Osteoblast (primary cell): ENCODE measurements at regions not wholly inside any gene's neighbourhood (a gene's known extent, or its start where the extent isn't known, plus 50 kb on each side); places are given as distances from the start of the nearest gene placed in this dataset.

Source experiments
- DNase-seq: peaks from one replicate; pipeline ENCODE4 v3.0.0; 2011; ENCODE audit warnings: low spot score, mixed read lengths; ENCODE audit not compliant: insufficient read length; ENCODE audit errors: missing footprints
- H2AFZ ChIP-seq: 2 replicates; pipeline ENCODE4 v1.6.0; 2011; ENCODE audit warnings: mild to moderate bottlenecking, low read length
- H3K27ac ChIP-seq: 2 replicates; pipeline ENCODE4 v1.5.1; 2011; ENCODE audit warnings: mild to moderate bottlenecking, low read depth, low read length, moderate library complexity
- H3K27me3 ChIP-seq: 2 replicates; pipeline ENCODE4 v1.6.0; 2012; ENCODE audit warnings: mild to moderate bottlenecking, control low read depth, inconsistent platforms, low read length, moderate library complexity; ENCODE audit not compliant: insufficient read depth
- H3K36me3 ChIP-seq: 2 replicates; pipeline ENCODE4 v1.5.1; 2011; ENCODE audit warnings: mild to moderate bottlenecking, low read length, control low read depth, moderate library complexity; ENCODE audit not compliant: insufficient read depth
- H3K4me1 ChIP-seq: 2 replicates; pipeline ENCODE4 v1.5.1; 2011; ENCODE audit warnings: mild to moderate bottlenecking, low read length, control low read depth, moderate library complexity; ENCODE audit not compliant: insufficient read depth
- H3K4me2 ChIP-seq: 2 replicates; pipeline ENCODE4 v1.6.0; 2011; ENCODE audit warnings: mild to moderate bottlenecking, low read length; ENCODE audit not compliant: insufficient read depth
- H3K4me3 ChIP-seq: fragments of 200-600 bp; sonication (generic); 3 replicates; pipeline ENCODE4 v1.5.1; 2012; ENCODE audit warnings: mild to moderate bottlenecking, low read length, inconsistent platforms; ENCODE audit not compliant: insufficient read depth
- H3K79me2 ChIP-seq: 2 replicates; pipeline ENCODE4 v1.6.0; 2012; ENCODE audit warnings: mild to moderate bottlenecking, low read length, control low read depth, inconsistent platforms; ENCODE audit not compliant: insufficient read depth
- H3K9me3 ChIP-seq: 2 replicates; pipeline ENCODE4 v1.5.1; 2011; ENCODE audit warnings: low read depth, low read length, control low read depth
- H4K20me1 ChIP-seq: 2 replicates; pipeline ENCODE4 v1.6.0; 2012; ENCODE audit warnings: mild to moderate bottlenecking, low read length, control low read depth; ENCODE audit not compliant: insufficient read depth
- TF ChIP-seq, protein P1 (sequence below): IDR thresholded peaks from 2 replicates; pipeline ENCODE4 v1.5.1; 2011; ENCODE audit warnings: mild to moderate bottlenecking, low read depth, low read length, moderate library complexity; ENCODE audit errors: extremely low read depth

DNA sequence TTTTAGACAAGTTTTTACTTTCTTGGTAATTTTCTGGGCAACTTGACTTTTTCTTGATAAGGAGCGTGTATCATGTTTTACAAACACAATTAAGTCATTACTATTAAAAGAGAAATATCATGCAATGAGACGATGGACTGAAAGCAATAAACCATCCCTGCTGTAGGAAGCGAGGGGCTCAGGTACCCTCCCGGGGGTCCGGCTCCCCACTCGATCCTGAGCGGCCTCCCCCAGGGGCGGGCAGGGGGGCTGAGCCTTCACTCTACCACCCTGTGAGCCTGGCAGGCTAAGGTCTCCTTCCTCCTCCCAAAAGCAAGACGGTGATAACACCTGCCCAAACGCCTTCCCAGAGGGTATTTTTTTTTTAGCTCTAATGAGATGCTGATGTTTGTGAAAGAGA, 51.8 kb upstream of the ADGRA1 start:
- no peak for DNase-seq
- H3K36me3 ChIP-seq, result no peaks in the 10 kb centered on the region
- no peak overlapping the region for H3K4me2 ChIP-seq
- no peaks in the 10 kb centered on the region for H4K20me1 ChIP-seq
- peaks cover 53% of the 10 kb centered on the region for H3K27me3 ChIP-seq
- H3K79me2 ChIP-seq, result no peaks in the 10 kb centered on the region
- H3K27ac ChIP-seq, result no peak overlapping the region
- TF ChIP-seq, protein P1, sequence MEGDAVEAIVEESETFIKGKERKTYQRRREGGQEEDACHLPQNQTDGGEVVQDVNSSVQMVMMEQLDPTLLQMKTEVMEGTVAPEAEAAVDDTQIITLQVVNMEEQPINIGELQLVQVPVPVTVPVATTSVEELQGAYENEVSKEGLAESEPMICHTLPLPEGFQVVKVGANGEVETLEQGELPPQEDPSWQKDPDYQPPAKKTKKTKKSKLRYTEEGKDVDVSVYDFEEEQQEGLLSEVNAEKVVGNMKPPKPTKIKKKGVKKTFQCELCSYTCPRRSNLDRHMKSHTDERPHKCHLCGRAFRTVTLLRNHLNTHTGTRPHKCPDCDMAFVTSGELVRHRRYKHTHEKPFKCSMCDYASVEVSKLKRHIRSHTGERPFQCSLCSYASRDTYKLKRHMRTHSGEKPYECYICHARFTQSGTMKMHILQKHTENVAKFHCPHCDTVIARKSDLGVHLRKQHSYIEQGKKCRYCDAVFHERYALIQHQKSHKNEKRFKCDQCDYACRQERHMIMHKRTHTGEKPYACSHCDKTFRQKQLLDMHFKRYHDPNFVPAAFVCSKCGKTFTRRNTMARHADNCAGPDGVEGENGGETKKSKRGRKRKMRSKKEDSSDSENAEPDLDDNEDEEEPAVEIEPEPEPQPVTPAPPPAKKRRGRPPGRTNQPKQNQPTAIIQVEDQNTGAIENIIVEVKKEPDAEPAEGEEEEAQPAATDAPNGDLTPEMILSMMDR, result no peak
- no peaks in the 10 kb centered on the region for H3K9me3 ChIP-seq
- H3K4me1 ChIP-seq, result no peaks in the 10 kb centered on the region
- no peak overlapping the region for H2AFZ ChIP-seq
- no peak overlapping the region for H3K4me3 ChIP-seq

DNA sequence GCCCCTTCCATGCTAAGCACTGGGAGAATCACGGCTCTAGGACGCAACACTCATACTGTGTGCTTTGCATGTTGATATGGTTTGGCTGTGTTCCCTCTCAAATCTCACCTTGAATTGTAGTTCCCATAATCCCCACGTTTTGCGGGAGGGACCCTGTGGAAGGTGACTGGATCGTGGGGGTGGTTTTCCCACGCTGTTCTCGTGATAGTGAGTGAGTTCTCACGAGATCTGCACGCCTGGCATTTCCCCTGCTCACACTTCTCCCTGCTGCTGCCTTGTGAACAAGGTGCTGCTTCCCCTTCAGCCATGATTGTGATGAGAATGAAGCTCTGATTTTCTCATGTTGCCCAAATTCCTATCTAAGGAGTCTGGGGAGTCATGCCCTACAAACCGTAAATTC, 53.0 kb upstream of the ADGRA1 start:
- no peaks in the 10 kb centered on the region for H4K20me1 ChIP-seq
- H3K27ac ChIP-seq, result no peak overlapping the region
- H3K4me1 ChIP-seq, result no peaks in the 10 kb centered on the region
- DNase-seq, result no peak
- no peaks in the 10 kb centered on the region for H3K9me3 ChIP-seq
- peaks cover 54% of the 10 kb centered on the region for H3K27me3 ChIP-seq
- no peak overlapping the region for H2AFZ ChIP-seq
- no peaks in the 10 kb centered on the region for H3K36me3 ChIP-seq
- TF ChIP-seq, protein P1, result no peak
- no peak overlapping the region for H3K4me2 ChIP-seq
- no peaks in the 10 kb centered on the region for H3K79me2 ChIP-seq
- no peak overlapping the region for H3K4me3 ChIP-seq

- Histone ChIP-seq H3K4me1 (no peaks in the 10 kb centered on the region), H3K27me3 (peaks cover 51% of the 10 kb centered on the region), H3K79me2 (no peaks in the 10 kb centered on the region), H4K20me1 (no peaks in the 10 kb centered on the region), H3K27ac (no peak overlapping the region), H3K4me2 (no peak overlapping the region), H2AFZ (no peak overlapping the region), H3K9me3 (no peaks in the 10 kb centered on the region), H3K36me3 (no peaks in the 10 kb centered on the region), H3K4me3 (no peak overlapping the region)
- TF ChIP-seq, protein P1, result no peak
- DNase-seq, result no peak
Measured at GRCh38 chr10:133034092-133034491, 53.6 kb upstream of the ADGRA1 start.

- H3K36me3 ChIP-seq, result no peaks in the 10 kb centered on the region
- H3K4me1 ChIP-seq, result no peaks in the 10 kb centered on the region
- H3K4me3 ChIP-seq, result no peak overlapping the region
- DNase-seq, result no peak
- H3K9me3 ChIP-seq, result no peaks in the 10 kb centered on the region
- TF ChIP-seq, protein P1, result no peak
- H3K4me2 ChIP-seq, result no peak overlapping the region
- H3K27me3 ChIP-seq, result peaks cover 50% of the 10 kb centered on the region
- no peak overlapping the region for H2AFZ ChIP-seq
- H4K20me1 ChIP-seq, result no peaks in the 10 kb centered on the region
- no peak overlapping the region for H3K27ac ChIP-seq
- H3K79me2 ChIP-seq, result no peaks in the 10 kb centered on the region
Measured at GRCh38 chr10:133033742-133034048, 54.0 kb upstream of the ADGRA1 start.
